ENCODE measurements at regions not wholly inside any gene's neighbourhood (a gene's known extent, or its start where the extent isn't known, plus 50 kb on each side); places are given as distances from the start of the nearest gene placed in this dataset.

- TF ChIP-seq POLR2AphosphoS5 (IDR thresholded peaks at IDR 0.05) (no peak), CTCF (IDR thresholded peaks at IDR 0.05 in 8 of 11, conservative IDR thresholded peaks at IDR 0.05 in 3 of 11) (no peak)
Observed at GRCh38 chr3:118001380-118001779, 1033.3 kb downstream of the IGSF11 start.

All from spleen (tissue), 7 donors.